ENCODE measurements at regions not wholly inside any gene's neighbourhood (a gene's known extent, or its start where the extent isn't known, plus 50 kb on each side); places are given as distances from the start of the nearest gene placed in this dataset.
"Not testable (repeated sequence)": the region's sequence is repeated elsewhere in the genome, so short reads cannot be mapped to it uniquely, and the experiment has no call there.

GRCh38 chr11:15670520-15671070 is 555.9 kb downstream of the INSC start:
- no peak for DNase-seq

- DNase-seq: no peak
These were observed 556.5 kb downstream of the INSC start for GRCh38 chr11:15671216-15671615.

GRCh38 chr11:15672825-15673224 is 558.1 kb downstream of the INSC start:
- no peak for DNase-seq

- DNase-seq: no peak
These were observed 558.7 kb downstream of the INSC start for GRCh38 chr11:15673408-15673831.

- no peak for DNase-seq
These were observed 560.0 kb downstream of the INSC start for GRCh38 chr11:15674756-15675155.

- no peak for DNase-seq
These were observed 561.0 kb downstream of the INSC start for GRCh38 chr11:15675683-15676082.

- DNase-seq: no peak
These were observed 562.5 kb downstream of the INSC start for GRCh38 chr11:15677181-15677580.

- DNase-seq: no peak
These were observed 568.8 kb downstream of the INSC start for GRCh38 chr11:15683528-15683927.

- no peak for DNase-seq
These were observed 570.6 kb downstream of the INSC start for GRCh38 chr11:15685306-15685705.

- DNase-seq: not testable (repeated sequence)
These were observed 571.5 kb downstream of the INSC start for GRCh38 chr11:15686259-15686658.

GRCh38 chr11:15687342-15687741 is 572.6 kb downstream of the INSC start:
- no peak for DNase-seq

- DNase-seq: no peak
These were observed 573.6 kb downstream of the INSC start for GRCh38 chr11:15688351-15688792.

- DNase-seq: no peak
These were observed 575.6 kb downstream of the INSC start for GRCh38 chr11:15690320-15690719.

- DNase-seq: no peak
These were observed 578.0 kb downstream of the INSC start for GRCh38 chr11:15692739-15693138.

- DNase-seq: no peak
These were observed 580.5 kb downstream of the INSC start for GRCh38 chr11:15695096-15695721.

GRCh38 chr11:15696069-15696468 is 581.3 kb downstream of the INSC start:
- no peak for DNase-seq

- DNase-seq: no peak
These were observed 582.9 kb downstream of the INSC start for GRCh38 chr11:15697437-15698236.

- DNase-seq: no peak
These were observed 584.1 kb downstream of the INSC start for GRCh38 chr11:15698855-15699254.

- DNase-seq: no peak
These were observed 585.3 kb downstream of the INSC start for GRCh38 chr11:15699978-15700377.

GRCh38 chr11:15700456-15700855 is 585.7 kb downstream of the INSC start:
- DNase-seq: no peak

- DNase-seq: no peak
These were observed 589.3 kb downstream of the INSC start for GRCh38 chr11:15704064-15704463.

- DNase-seq: no peak
These were observed 589.8 kb downstream of the INSC start for GRCh38 chr11:15704556-15704955.

- DNase-seq: no peak
These were observed 591.2 kb downstream of the INSC start for GRCh38 chr11:15705891-15706290.

GRCh38 chr11:15707194-15707593 is 592.5 kb downstream of the INSC start:
- DNase-seq: no peak
